ENCODE measurements at regions not wholly inside any gene's neighbourhood (a gene's known extent, or its start where the extent isn't known, plus 50 kb on each side); places are given as distances from the start of the nearest gene placed in this dataset.

- whole genome bisulfite sequencing: 99% methylated on average over 1 of the region's 1 CpG
Measured at GRCh38 chr2:59924346-59924745, 629.1 kb downstream of the BCL11A start.

DNA sequence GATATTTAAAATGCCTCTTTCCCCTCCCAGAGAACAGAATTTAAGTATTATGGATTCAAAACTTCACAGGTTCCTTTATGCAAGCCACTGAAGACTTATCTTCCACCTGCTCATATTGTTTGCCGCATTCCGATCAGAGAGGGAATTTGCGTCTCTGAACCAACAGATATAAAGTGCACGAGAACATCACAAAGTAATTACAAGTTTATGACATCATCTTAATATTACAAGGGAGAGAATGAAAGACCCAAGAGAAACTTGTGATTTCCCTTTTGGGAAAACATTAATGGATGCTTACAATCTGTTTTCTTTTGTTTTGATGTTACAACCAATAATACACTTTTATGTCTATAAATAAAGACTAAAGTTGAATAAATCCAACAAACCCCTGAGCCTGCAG lies 631.0 kb downstream of the BCL11A start:
- no peak for DNase-seq (ENCODE audit: low read depth in 6 of 9, low spot score in 9 of 9)
- 99% methylated on average over 4 of the region's 4 CpGs for WGBS
- Histone ChIP-seq H3K9me3 (ENCODE audit: control insufficient read depth in 2 of 2, insufficient read depth in 1 of 2, low read length in 1 of 2) (no peaks in the 10 kb centered on the region), H3K36me3 (ENCODE audit: control insufficient read depth in 2 of 2, insufficient read depth in 2 of 2, low read length in 1 of 2) (no peaks in the 10 kb centered on the region), H3K4me1 (ENCODE audit: control insufficient read depth in 2 of 2, insufficient read depth in 2 of 2, low read length in 2 of 2) (peaks cover 10 to 27% of the 10 kb centered on the region in 2 donors), H3K27me3 (ENCODE audit: control insufficient read depth in 2 of 2, insufficient read depth in 1 of 2, low read length in 1 of 2) (no peaks in the 10 kb centered on the region), H3K4me3 (ENCODE audit: low read length in 2 of 2) (no peak overlapping the region), H3K27ac (ENCODE audit: low read depth in 1 of 2, low read length in 1 of 2) (no peak overlapping the region)

More at GRCh38 chr2:59924346-59924745, 629.1 kb downstream of the BCL11A start:
- DNase-seq (ENCODE audit: low read depth in 6 of 9, low spot score in 9 of 9): no peak
- H3K27me3 ChIP-seq (ENCODE audit: control insufficient read depth in 2 of 2, insufficient read depth in 1 of 2, low read length in 1 of 2): no peaks in the 10 kb centered on the region
- H3K4me1 ChIP-seq (ENCODE audit: control insufficient read depth in 2 of 2, insufficient read depth in 2 of 2, low read length in 2 of 2): peaks cover 10 to 27% of the 10 kb centered on the region in 2 donors
- H3K27ac ChIP-seq (ENCODE audit: low read depth in 1 of 2, low read length in 1 of 2): no peak overlapping the region
- H3K9me3 ChIP-seq (ENCODE audit: control insufficient read depth in 2 of 2, insufficient read depth in 1 of 2, low read length in 1 of 2): no peaks in the 10 kb centered on the region
- H3K4me3 ChIP-seq (ENCODE audit: low read length in 2 of 2): no peak overlapping the region
- no peaks in the 10 kb centered on the region for H3K36me3 ChIP-seq (ENCODE audit: control insufficient read depth in 2 of 2, insufficient read depth in 2 of 2, low read length in 1 of 2)

DNA sequence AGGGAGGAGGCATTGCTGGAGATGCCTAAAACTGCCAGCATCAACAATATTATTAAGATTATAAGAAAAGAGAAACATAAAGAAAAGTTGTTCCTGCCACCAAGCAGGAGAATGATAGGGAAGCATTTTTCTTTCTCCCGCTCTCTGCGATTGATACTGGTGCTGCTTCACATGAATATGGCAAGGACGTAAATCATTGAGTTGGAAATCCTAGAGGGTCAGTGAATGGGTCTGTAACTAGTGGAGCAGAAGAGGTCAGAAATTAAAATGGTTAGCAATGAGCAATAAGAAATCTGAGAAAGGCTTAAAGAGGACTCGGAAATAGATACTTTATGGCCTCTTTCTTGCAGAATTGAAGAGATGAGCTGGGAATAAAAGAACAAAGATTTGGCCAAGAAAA lies 631.7 kb downstream of the BCL11A start:
- Histone ChIP-seq H3K27ac (ENCODE audit: low read depth in 1 of 2, low read length in 1 of 2) (no peak overlapping the region), H3K27me3 (ENCODE audit: control insufficient read depth in 2 of 2, insufficient read depth in 1 of 2, low read length in 1 of 2) (no peaks in the 10 kb centered on the region), H3K9me3 (ENCODE audit: control insufficient read depth in 2 of 2, insufficient read depth in 1 of 2, low read length in 1 of 2) (no peaks in the 10 kb centered on the region), H3K4me3 (ENCODE audit: low read length in 2 of 2) (no peak overlapping the region), H3K4me1 (ENCODE audit: control insufficient read depth in 2 of 2, insufficient read depth in 2 of 2, low read length in 2 of 2) (peaks cover 10 to 27% of the 10 kb centered on the region in 2 donors), H3K36me3 (ENCODE audit: control insufficient read depth in 2 of 2, insufficient read depth in 2 of 2, low read length in 1 of 2) (no peaks in the 10 kb centered on the region)
- no peak for DNase-seq (ENCODE audit: low read depth in 6 of 9, low spot score in 9 of 9)
- WGBS: 99% methylated on average over 4 of the region's 4 CpGs

DNA sequence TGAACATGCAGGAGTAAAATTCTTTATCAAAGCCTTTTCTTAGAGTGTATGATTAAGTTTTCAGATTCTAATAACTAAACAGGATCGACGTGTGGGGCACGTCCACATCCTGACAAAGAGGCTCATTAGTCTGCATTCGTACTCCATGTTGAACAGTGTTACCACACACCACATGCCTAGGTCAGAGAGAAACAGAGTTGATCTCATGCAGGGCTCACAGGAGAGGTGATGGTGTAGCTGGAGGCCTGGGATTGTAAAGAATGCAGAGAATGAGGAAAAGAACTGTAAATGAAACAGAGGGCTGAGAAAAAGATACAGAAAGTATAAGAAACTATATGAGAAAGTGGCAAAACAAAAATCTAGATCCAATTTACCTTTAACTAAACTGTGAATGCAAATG lies 632.5 kb downstream of the BCL11A start:
- no peak overlapping the region for H3K27ac ChIP-seq (ENCODE audit: low read depth in 1 of 2, low read length in 1 of 2)
- no peak for DNase-seq (ENCODE audit: low read depth in 6 of 9, low spot score in 9 of 9)
- H3K36me3 ChIP-seq (ENCODE audit: control insufficient read depth in 2 of 2, insufficient read depth in 2 of 2, low read length in 1 of 2): no peaks in the 10 kb centered on the region
- WGBS: 98% methylated on average over 4 of the region's 4 CpGs
- H3K9me3 ChIP-seq (ENCODE audit: control insufficient read depth in 2 of 2, insufficient read depth in 1 of 2, low read length in 1 of 2): no peaks in the 10 kb centered on the region
- H3K4me1 ChIP-seq (ENCODE audit: control insufficient read depth in 2 of 2, insufficient read depth in 2 of 2, low read length in 2 of 2): peaks cover 10 to 27% of the 10 kb centered on the region in 2 donors
- no peak overlapping the region for H3K4me3 ChIP-seq (ENCODE audit: low read length in 2 of 2)
- H3K27me3 ChIP-seq (ENCODE audit: control insufficient read depth in 2 of 2, insufficient read depth in 1 of 2, low read length in 1 of 2): no peaks in the 10 kb centered on the region

- 29% methylated on average over 4 of the region's 4 CpGs for WGBS
- Histone ChIP-seq H3K27ac (ENCODE audit: low read depth in 1 of 2, low read length in 1 of 2) (peak overlapping the region in 1 of 2 donors; percentile 28), H3K4me3 (ENCODE audit: low read length in 2 of 2) (no peak overlapping the region), H3K9me3 (ENCODE audit: control insufficient read depth in 2 of 2, insufficient read depth in 1 of 2, low read length in 1 of 2) (no peaks in the 10 kb centered on the region), H3K27me3 (ENCODE audit: control insufficient read depth in 2 of 2, insufficient read depth in 1 of 2, low read length in 1 of 2) (no peaks in the 10 kb centered on the region), H3K36me3 (ENCODE audit: control insufficient read depth in 2 of 2, insufficient read depth in 2 of 2, low read length in 1 of 2) (no peaks in the 10 kb centered on the region), H3K4me1 (ENCODE audit: control insufficient read depth in 2 of 2, insufficient read depth in 2 of 2, low read length in 2 of 2) (peaks cover 10 to 27% of the 10 kb centered on the region in 2 donors)
- peak in 5 of 9 donors; percentile 27 to 71 (median 35) for DNase-seq (ENCODE audit: low read depth in 6 of 9, low spot score in 9 of 9)
Measured at GRCh38 chr2:59920307-59920706, 633.1 kb downstream of the BCL11A start.

DNA sequence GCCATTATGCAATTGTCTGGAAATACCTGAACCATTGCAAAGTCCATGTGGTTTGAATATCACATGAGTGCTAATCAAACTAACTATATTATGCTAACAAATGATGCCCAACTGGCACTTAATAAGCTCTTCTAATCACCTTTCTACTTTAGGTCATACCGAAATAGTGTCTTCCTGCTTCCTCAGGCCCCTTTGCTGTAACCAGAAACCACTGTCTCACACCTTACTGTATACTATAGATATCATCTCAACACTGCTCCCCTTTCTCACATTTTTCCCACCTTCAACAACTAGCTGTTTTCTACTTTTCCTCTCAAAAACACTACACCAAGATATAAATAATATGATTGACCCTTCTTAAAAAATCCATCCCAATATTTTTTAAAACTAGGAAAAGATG lies 633.9 kb downstream of the BCL11A start:
- Histone ChIP-seq H3K36me3 (ENCODE audit: control insufficient read depth in 2 of 2, insufficient read depth in 2 of 2, low read length in 1 of 2) (no peaks in the 10 kb centered on the region), H3K4me3 (ENCODE audit: low read length in 2 of 2) (no peak overlapping the region), H3K27ac (ENCODE audit: low read depth in 1 of 2, low read length in 1 of 2) (peak overlapping the region in 1 of 2 donors; percentile 28), H3K4me1 (ENCODE audit: control insufficient read depth in 2 of 2, insufficient read depth in 2 of 2, low read length in 2 of 2) (peaks cover 10 to 27% of the 10 kb centered on the region in 2 donors), H3K9me3 (ENCODE audit: control insufficient read depth in 2 of 2, insufficient read depth in 1 of 2, low read length in 1 of 2) (no peaks in the 10 kb centered on the region), H3K27me3 (ENCODE audit: control insufficient read depth in 2 of 2, insufficient read depth in 1 of 2, low read length in 1 of 2) (no peaks in the 10 kb centered on the region)
- peak in 1 of 9 donors; percentile 43 for DNase-seq (ENCODE audit: low read depth in 6 of 9, low spot score in 9 of 9)
- 74% methylated on average over 1 of the region's 1 CpG for WGBS

DNA sequence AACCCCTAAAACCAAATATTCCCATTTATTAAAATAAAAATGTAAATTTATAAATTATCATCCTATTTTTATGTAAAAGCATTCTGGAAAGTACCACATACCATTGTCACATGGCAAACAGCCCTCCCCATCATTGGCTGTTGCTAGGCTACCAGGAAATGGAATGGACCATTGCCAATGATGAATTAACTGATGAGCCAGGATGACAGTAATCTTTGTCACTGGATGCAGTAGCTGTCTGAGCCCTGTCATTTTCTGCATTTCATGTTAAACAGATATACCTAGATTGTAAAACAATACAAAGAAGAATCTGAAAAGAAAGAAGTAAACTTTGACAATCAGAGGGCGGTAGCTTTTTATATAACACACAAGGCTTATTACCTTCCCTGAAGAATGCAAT lies 641.4 kb downstream of the BCL11A start:
- WGBS: 0% methylated on average over 1 of the region's 1 CpG
- Histone ChIP-seq H3K9me3 (ENCODE audit: control insufficient read depth in 2 of 2, insufficient read depth in 1 of 2, low read length in 1 of 2) (no peaks in the 10 kb centered on the region), H3K36me3 (ENCODE audit: control insufficient read depth in 2 of 2, insufficient read depth in 2 of 2, low read length in 1 of 2) (no peaks in the 10 kb centered on the region), H3K27ac (ENCODE audit: low read depth in 1 of 2, low read length in 1 of 2) (no peak overlapping the region), H3K4me1 (ENCODE audit: control insufficient read depth in 2 of 2, insufficient read depth in 2 of 2, low read length in 2 of 2) (peaks cover 15 to 22% of the 10 kb centered on the region in 2 donors), H3K27me3 (ENCODE audit: control insufficient read depth in 2 of 2, insufficient read depth in 1 of 2, low read length in 1 of 2) (no peaks in the 10 kb centered on the region), H3K4me3 (ENCODE audit: low read length in 2 of 2) (no peak overlapping the region)
- no peak for DNase-seq (ENCODE audit: low read depth in 6 of 9, low spot score in 9 of 9)

- WGBS: 7% methylated on average over 1 of the region's 1 CpG
- Histone ChIP-seq H3K36me3 (ENCODE audit: control insufficient read depth in 2 of 2, insufficient read depth in 2 of 2, low read length in 1 of 2) (no peaks in the 10 kb centered on the region), H3K27ac (ENCODE audit: low read depth in 1 of 2, low read length in 1 of 2) (peak overlapping the region in 1 of 2 donors; percentile 75), H3K4me1 (ENCODE audit: control insufficient read depth in 2 of 2, insufficient read depth in 2 of 2, low read length in 2 of 2) (peaks cover 15 to 23% of the 10 kb centered on the region in 2 donors), H3K27me3 (ENCODE audit: control insufficient read depth in 2 of 2, insufficient read depth in 1 of 2, low read length in 1 of 2) (no peaks in the 10 kb centered on the region), H3K4me3 (ENCODE audit: low read length in 2 of 2) (no peak overlapping the region), H3K9me3 (ENCODE audit: control insufficient read depth in 2 of 2, insufficient read depth in 1 of 2, low read length in 1 of 2) (no peaks in the 10 kb centered on the region)
- peak in 7 of 9 donors; percentile 66 to 92 (median 78) for DNase-seq (ENCODE audit: low read depth in 6 of 9, low spot score in 9 of 9)
Measured at GRCh38 chr2:59910166-59910565, 643.3 kb downstream of the BCL11A start.

DNA sequence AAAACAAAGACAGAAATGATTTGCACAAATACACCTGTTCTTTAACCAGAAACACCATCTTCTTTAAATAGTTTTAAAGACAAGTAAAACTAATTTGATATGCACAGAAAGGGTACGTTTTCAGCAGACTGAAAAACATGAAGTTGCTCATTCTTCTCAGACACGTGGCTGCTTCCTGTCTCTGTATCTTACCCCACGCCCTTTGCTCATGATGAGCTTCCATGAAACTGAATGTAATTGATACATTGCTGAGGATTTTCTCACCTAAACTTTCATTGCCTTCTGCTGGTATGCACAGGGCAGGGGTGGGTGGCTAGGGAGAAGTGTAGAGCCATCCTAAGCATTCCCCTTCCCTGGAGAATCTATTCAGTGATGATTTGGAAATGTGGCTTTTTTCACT lies 644.3 kb downstream of the BCL11A start:
- 16% methylated on average over 3 of the region's 3 CpGs for WGBS
- no peak overlapping the region for H3K4me3 ChIP-seq (ENCODE audit: low read length in 2 of 2)
- H3K4me1 ChIP-seq (ENCODE audit: control insufficient read depth in 2 of 2, insufficient read depth in 2 of 2, low read length in 2 of 2): peaks cover 15 to 31% of the 10 kb centered on the region in 2 donors
- DNase-seq (ENCODE audit: low read depth in 6 of 9, low spot score in 9 of 9): peak in 1 of 9 donors; percentile 55
- H3K36me3 ChIP-seq (ENCODE audit: control insufficient read depth in 2 of 2, insufficient read depth in 2 of 2, low read length in 1 of 2): no peaks in the 10 kb centered on the region
- H3K9me3 ChIP-seq (ENCODE audit: control insufficient read depth in 2 of 2, insufficient read depth in 1 of 2, low read length in 1 of 2): no peaks in the 10 kb centered on the region
- H3K27me3 ChIP-seq (ENCODE audit: control insufficient read depth in 2 of 2, insufficient read depth in 1 of 2, low read length in 1 of 2): no peaks in the 10 kb centered on the region
- H3K27ac ChIP-seq (ENCODE audit: low read depth in 1 of 2, low read length in 1 of 2): no peak overlapping the region

DNA sequence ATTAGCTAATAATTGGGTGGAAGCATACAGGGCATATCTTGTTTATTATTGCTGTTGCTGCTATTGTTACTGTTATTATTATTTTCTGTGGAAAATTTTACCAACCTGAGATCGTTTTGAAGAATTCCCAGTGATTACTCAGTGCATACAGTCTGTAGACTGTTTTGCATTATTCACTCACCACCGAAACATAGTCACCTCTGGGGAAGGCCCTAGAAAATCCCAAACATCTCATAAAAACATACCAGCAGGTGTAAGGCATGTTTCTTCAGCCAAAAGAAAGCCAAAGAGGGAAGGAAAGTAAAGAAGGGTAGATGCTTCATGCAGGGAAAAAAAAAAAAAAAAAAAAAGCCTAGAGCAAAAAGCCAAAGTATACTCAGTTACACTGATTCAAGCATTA lies 647.7 kb downstream of the BCL11A start:
- Histone ChIP-seq H3K4me3 (ENCODE audit: low read length in 2 of 2) (no peak overlapping the region), H3K36me3 (ENCODE audit: control insufficient read depth in 2 of 2, insufficient read depth in 2 of 2, low read length in 1 of 2) (no peaks in the 10 kb centered on the region), H3K27ac (ENCODE audit: low read depth in 1 of 2, low read length in 1 of 2) (no peak overlapping the region), H3K4me1 (ENCODE audit: control insufficient read depth in 2 of 2, insufficient read depth in 2 of 2, low read length in 2 of 2) (peaks cover 15 to 31% of the 10 kb centered on the region in 2 donors), H3K27me3 (ENCODE audit: control insufficient read depth in 2 of 2, insufficient read depth in 1 of 2, low read length in 1 of 2) (no peaks in the 10 kb centered on the region), H3K9me3 (ENCODE audit: control insufficient read depth in 2 of 2, insufficient read depth in 1 of 2, low read length in 1 of 2) (no peaks in the 10 kb centered on the region)
- 96% methylated on average over 2 of the region's 2 CpGs for WGBS
- no peak for DNase-seq (ENCODE audit: low read depth in 6 of 9, low spot score in 9 of 9)
